ENCODE measurements at regions not wholly inside any gene's neighbourhood (a gene's known extent, or its start where the extent isn't known, plus 50 kb on each side); places are given as distances from the start of the nearest gene placed in this dataset.

GRCh38 chr3:23706111-23706510, 99.6 kb upstream of the UBE2E1 start:
- no peak overlapping the region for H3K9ac ChIP-seq (ENCODE audit: low read length)
- H3K27ac ChIP-seq (ENCODE audit: low read depth, low read length): no peak overlapping the region
- DNase-seq (ENCODE audit: low read depth) (peak; percentile 56), FAIRE-seq (no peak)
- no peak overlapping the region for H3K4me3 ChIP-seq (ENCODE audit: insufficient read depth, low read depth, low read length)
- H3K9me3 Mint-ChIP-seq (ENCODE audit: unreplicated experiment): no peaks in the 10 kb centered on the region
- H2AFZ ChIP-seq (ENCODE audit: low read depth, low read length): no peak overlapping the region
- H3K4me1 Mint-ChIP-seq (ENCODE audit: low read depth, unreplicated experiment): peaks cover 10% of the 10 kb centered on the region
- no peaks in the 10 kb centered on the region for H3K27me3 Mint-ChIP-seq (ENCODE audit: low read depth, unreplicated experiment)
- H3K4me1 ChIP-seq (ENCODE audit: insufficient read depth, low read length): no peaks in the 10 kb centered on the region
- no peaks in the 10 kb centered on the region for H3K36me3 Mint-ChIP-seq (ENCODE audit: low read depth, unreplicated experiment)
- no peaks in the 10 kb centered on the region for H3K36me3 ChIP-seq (ENCODE audit: insufficient read depth, low read length)
- H3K4me3 Mint-ChIP-seq (ENCODE audit: unreplicated experiment): no peak overlapping the region
- H3K27ac Mint-ChIP-seq (ENCODE audit: unreplicated experiment): no peak overlapping the region
- no peak for TF ChIP-seq EZH2 (IDR thresholded peaks at IDR 0.05; ENCODE audit: insufficient read depth, low read length)
- TF ChIP-seq CTCF (IDR thresholded peaks at IDR 0.05; ENCODE audit: insufficient read depth, low read depth, low read length): no peak
- no peak overlapping the region for H3K4me2 ChIP-seq (ENCODE audit: low read length)
- no peaks in the 10 kb centered on the region for H3K9me3 ChIP-seq (ENCODE audit: insufficient read depth, low read depth, low read length)
- no peaks in the 10 kb centered on the region for H4K20me1 ChIP-seq (ENCODE audit: insufficient read depth, low read length)
- H3K27me3 ChIP-seq (ENCODE audit: insufficient read depth, low read length): no peaks in the 10 kb centered on the region
- H3K79me2 ChIP-seq (ENCODE audit: insufficient read depth, low read length): no peaks in the 10 kb centered on the region

GRCh38 chr3:23709987-23710386, 95.8 kb upstream of the UBE2E1 start:
- H3K4me2 ChIP-seq (ENCODE audit: low read length): no peak overlapping the region
- H3K4me3 ChIP-seq (ENCODE audit: insufficient read depth, low read depth, low read length): no peak overlapping the region
- no peak overlapping the region for H3K27ac ChIP-seq (ENCODE audit: low read depth, low read length)
- no peak for FAIRE-seq
- Mint-ChIP-seq H3K36me3 (ENCODE audit: low read depth, unreplicated experiment) (no peaks in the 10 kb centered on the region), H3K9me3 (ENCODE audit: unreplicated experiment) (no peaks in the 10 kb centered on the region), H3K4me1 (ENCODE audit: low read depth, unreplicated experiment) (peaks cover 18% of the 10 kb centered on the region), H3K4me3 (ENCODE audit: unreplicated experiment) (no peak overlapping the region), H3K27me3 (ENCODE audit: low read depth, unreplicated experiment) (no peaks in the 10 kb centered on the region), H3K27ac (ENCODE audit: unreplicated experiment) (peak overlapping the region; percentile 60)
- H3K9me3 ChIP-seq (ENCODE audit: insufficient read depth, low read depth, low read length): no peaks in the 10 kb centered on the region
- H3K4me1 ChIP-seq (ENCODE audit: insufficient read depth, low read length): peaks cover 22% of the 10 kb centered on the region
- H3K36me3 ChIP-seq (ENCODE audit: insufficient read depth, low read length): no peaks in the 10 kb centered on the region
- TF ChIP-seq EZH2 (IDR thresholded peaks at IDR 0.05; ENCODE audit: insufficient read depth, low read length) (no peak), CTCF (IDR thresholded peaks at IDR 0.05; ENCODE audit: insufficient read depth, low read depth, low read length) (no peak)
- no peaks in the 10 kb centered on the region for H3K27me3 ChIP-seq (ENCODE audit: insufficient read depth, low read length)
- no peak overlapping the region for H3K9ac ChIP-seq (ENCODE audit: low read length)
- H3K79me2 ChIP-seq (ENCODE audit: insufficient read depth, low read length): no peaks in the 10 kb centered on the region
- no peaks in the 10 kb centered on the region for H4K20me1 ChIP-seq (ENCODE audit: insufficient read depth, low read length)
- no peak for DNase-seq (ENCODE audit: low read depth)
- no peak overlapping the region for H2AFZ ChIP-seq (ENCODE audit: low read depth, low read length)

- DNase-seq (ENCODE audit: low read depth) (peak; percentile 82), FAIRE-seq (no peak)
- H3K9me3 ChIP-seq (ENCODE audit: insufficient read depth, low read depth, low read length): no peaks in the 10 kb centered on the region
- peaks cover 18% of the 10 kb centered on the region for H3K4me1 Mint-ChIP-seq (ENCODE audit: low read depth, unreplicated experiment)
- H3K27ac ChIP-seq (ENCODE audit: low read depth, low read length): no peak overlapping the region
- peak overlapping the region; percentile 23 for H3K27ac Mint-ChIP-seq (ENCODE audit: unreplicated experiment)
- no peak overlapping the region for H3K9ac ChIP-seq (ENCODE audit: low read length)
- no peaks in the 10 kb centered on the region for H3K27me3 ChIP-seq (ENCODE audit: insufficient read depth, low read length)
- no peaks in the 10 kb centered on the region for H3K36me3 Mint-ChIP-seq (ENCODE audit: low read depth, unreplicated experiment)
- no peak overlapping the region for H3K4me3 Mint-ChIP-seq (ENCODE audit: unreplicated experiment)
- TF ChIP-seq EZH2 (IDR thresholded peaks at IDR 0.05; ENCODE audit: insufficient read depth, low read length) (no peak), CTCF (IDR thresholded peaks at IDR 0.05; ENCODE audit: insufficient read depth, low read depth, low read length) (no peak)
- H3K4me3 ChIP-seq (ENCODE audit: insufficient read depth, low read depth, low read length): no peak overlapping the region
- H3K79me2 ChIP-seq (ENCODE audit: insufficient read depth, low read length): no peaks in the 10 kb centered on the region
- no peak overlapping the region for H3K4me2 ChIP-seq (ENCODE audit: low read length)
- H3K36me3 ChIP-seq (ENCODE audit: insufficient read depth, low read length): no peaks in the 10 kb centered on the region
- no peaks in the 10 kb centered on the region for H3K9me3 Mint-ChIP-seq (ENCODE audit: unreplicated experiment)
- H3K27me3 Mint-ChIP-seq (ENCODE audit: low read depth, unreplicated experiment): no peaks in the 10 kb centered on the region
- H4K20me1 ChIP-seq (ENCODE audit: insufficient read depth, low read length): no peaks in the 10 kb centered on the region
- H3K4me1 ChIP-seq (ENCODE audit: insufficient read depth, low read length): peaks cover 22% of the 10 kb centered on the region
- H2AFZ ChIP-seq (ENCODE audit: low read depth, low read length): no peak overlapping the region
These were observed 95.2 kb upstream of the UBE2E1 start for GRCh38 chr3:23710555-23710954.
